ENCODE measurements at regions not wholly inside any gene's neighbourhood (a gene's known extent, or its start where the extent isn't known, plus 50 kb on each side); places are given as distances from the start of the nearest gene placed in this dataset.

DNA sequence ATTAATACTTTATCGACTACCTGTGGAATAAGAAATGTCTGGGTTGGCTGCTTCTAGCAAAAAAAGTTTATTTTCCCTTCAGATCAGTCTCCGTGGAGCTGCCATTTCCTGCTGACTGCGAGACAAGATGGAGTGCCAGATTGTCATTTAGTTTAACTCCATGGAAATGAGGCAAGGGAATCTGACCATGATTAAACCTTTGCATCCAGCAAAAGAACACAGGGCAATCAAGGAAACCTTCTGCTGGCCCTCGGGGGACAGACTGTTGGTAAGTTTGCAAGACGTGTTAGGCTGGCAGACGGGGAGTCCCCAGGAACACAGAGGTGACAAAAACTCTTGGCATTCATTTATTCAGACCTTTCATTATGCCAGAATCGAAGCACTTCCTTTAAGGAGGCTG, 52.2 kb upstream of the SPACA1 start:
- no peak overlapping the region for H3K27ac Mint-ChIP-seq

DNA sequence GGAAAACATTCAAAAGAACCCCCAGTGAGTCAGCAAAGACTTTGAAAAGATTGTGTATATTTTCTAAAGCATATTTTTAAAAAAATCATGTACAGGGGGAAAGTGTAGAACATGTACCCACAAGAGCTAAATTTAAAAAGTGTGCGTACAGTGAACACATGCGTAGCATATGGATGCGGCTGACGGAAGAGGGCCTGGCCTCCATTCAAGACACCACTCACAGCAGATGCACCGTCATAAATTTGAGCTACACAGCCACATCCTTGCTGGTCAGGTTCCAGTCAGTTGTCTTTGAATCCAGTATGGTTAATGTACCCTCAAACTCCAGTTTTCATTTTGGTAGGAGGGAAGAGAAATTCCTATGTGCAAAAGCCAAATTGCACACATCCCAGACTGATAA, 54.3 kb upstream of the SPACA1 start:
- no peak overlapping the region for H3K27ac Mint-ChIP-seq
- H3K4me3 Mint-ChIP-seq = no peak overlapping the region
- no peaks in the 10 kb centered on the region for H3K36me3 Mint-ChIP-seq
- H3K9me3 Mint-ChIP-seq = no peaks in the 10 kb centered on the region
- no peaks in the 10 kb centered on the region for H3K4me1 Mint-ChIP-seq
- DNase-seq = no peak
- peaks cover 5% of the 10 kb centered on the region for H3K27me3 Mint-ChIP-seq

More for the DNA sequence above, 52.2 kb upstream of the SPACA1 start:
- Mint-ChIP-seq H3K36me3 (no peaks in the 10 kb centered on the region), H3K27me3 (peaks cover 5% of the 10 kb centered on the region), H3K4me1 (no peaks in the 10 kb centered on the region), H3K4me3 (no peak overlapping the region), H3K9me3 (no peaks in the 10 kb centered on the region)
- no peak for DNase-seq

DNA sequence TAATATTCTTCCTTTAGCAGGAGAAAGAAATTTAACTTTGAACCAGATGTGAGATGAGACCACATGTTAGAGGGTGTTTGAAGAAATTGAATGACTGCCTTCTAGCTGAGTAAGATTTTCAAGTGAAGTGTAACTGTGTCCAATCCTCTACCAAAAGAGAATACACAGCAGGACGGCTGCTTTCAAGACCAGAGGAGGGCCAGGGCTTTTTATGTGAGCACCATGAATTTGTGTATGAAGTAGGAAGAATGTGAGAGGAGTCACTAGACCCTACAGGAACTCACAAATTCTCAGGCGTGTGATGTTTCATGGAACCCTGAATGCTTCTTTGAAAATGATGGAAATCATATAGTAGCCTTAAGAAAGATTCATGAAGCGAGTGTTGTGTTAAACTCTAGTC, 56.8 kb upstream of the SPACA1 start:
- no peaks in the 10 kb centered on the region for H3K9me3 Mint-ChIP-seq
- H3K27ac Mint-ChIP-seq = no peak overlapping the region

DNA sequence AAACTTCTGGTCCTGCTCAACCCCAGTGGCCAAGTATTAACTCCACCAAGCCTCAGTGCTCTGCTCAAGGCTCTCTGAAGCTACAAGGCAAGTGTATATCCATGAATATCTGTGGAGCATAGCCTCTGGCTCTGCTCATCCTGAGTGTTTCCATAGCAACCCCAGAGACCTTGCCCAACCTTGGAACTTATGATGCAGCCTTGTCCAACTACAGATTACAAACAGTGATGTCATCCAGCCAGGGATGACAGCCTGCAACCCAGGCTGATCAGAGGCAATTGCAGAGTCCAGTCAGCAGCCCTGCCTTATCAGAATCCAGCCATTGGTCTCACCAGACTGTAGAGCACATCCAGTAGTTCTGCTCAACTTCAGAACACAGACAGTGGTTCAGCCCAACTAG, 65.5 kb upstream of the SPACA1 start:
- Mint-ChIP-seq H3K36me3 (no peaks in the 10 kb centered on the region), H3K9me3 (no peaks in the 10 kb centered on the region), H3K4me1 (no peaks in the 10 kb centered on the region), H3K4me3 (no peak overlapping the region), H3K27me3 (peaks cover 14% of the 10 kb centered on the region), H3K27ac (no peak overlapping the region)
- no peak for DNase-seq

More for the DNA sequence above, 56.8 kb upstream of the SPACA1 start:
- no peak for DNase-seq
- Mint-ChIP-seq H3K36me3 (no peaks in the 10 kb centered on the region), H3K4me3 (no peak overlapping the region), H3K27me3 (no peaks in the 10 kb centered on the region), H3K4me1 (no peaks in the 10 kb centered on the region)

DNA sequence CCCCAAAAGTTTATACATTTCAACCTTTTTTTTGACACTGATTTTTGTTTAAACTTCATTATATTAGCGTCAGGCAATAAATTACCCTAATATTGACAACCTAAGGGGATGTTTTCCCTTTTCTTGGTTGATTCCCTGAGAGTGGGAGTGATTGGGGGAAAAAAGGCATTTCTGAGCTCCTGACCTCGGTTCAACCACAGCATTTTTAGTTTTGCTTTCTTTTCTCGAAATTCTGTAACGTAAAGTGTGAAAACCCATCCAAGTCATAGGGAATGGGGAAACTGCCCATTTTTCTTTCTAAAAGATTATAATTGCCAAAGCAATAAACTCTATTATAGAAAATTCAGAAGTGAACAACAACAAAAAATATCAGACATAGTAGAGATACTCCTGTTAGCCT, 67.9 kb upstream of the SPACA1 start:
- H3K27me3 Mint-ChIP-seq = peaks cover 10% of the 10 kb centered on the region
- DNase-seq = no peak
- H3K27ac Mint-ChIP-seq = no peak overlapping the region
- H3K36me3 Mint-ChIP-seq = no peaks in the 10 kb centered on the region
- H3K4me1 Mint-ChIP-seq = no peaks in the 10 kb centered on the region
- H3K4me3 Mint-ChIP-seq = no peak overlapping the region
- H3K9me3 Mint-ChIP-seq = no peaks in the 10 kb centered on the region

DNA sequence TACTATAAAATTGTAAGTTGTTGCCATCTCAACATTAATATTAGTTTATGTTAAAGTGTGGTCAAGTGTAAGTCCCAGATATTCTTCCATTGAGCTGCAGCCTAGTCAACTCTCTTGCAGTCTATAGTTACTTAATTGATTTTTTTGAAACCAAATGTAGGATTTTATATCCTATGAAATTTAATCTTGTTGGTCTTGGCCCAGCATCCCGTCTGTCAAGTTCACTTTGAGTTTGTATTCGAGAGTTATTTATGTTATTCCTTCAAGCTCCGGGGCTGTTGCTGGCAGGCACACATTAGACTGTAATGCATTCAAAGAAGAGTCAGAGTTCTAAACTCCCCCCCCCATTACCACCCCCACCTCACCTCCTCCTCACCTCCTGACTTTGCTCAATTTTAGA, 71.0 kb upstream of the SPACA1 start:
- Mint-ChIP-seq H3K27me3 (peaks cover 7% of the 10 kb centered on the region), H3K4me3 (no peak overlapping the region), H3K9me3 (no peaks in the 10 kb centered on the region), H3K27ac (no peak overlapping the region), H3K4me1 (no peaks in the 10 kb centered on the region), H3K36me3 (no peaks in the 10 kb centered on the region)
- DNase-seq = no peak

DNA sequence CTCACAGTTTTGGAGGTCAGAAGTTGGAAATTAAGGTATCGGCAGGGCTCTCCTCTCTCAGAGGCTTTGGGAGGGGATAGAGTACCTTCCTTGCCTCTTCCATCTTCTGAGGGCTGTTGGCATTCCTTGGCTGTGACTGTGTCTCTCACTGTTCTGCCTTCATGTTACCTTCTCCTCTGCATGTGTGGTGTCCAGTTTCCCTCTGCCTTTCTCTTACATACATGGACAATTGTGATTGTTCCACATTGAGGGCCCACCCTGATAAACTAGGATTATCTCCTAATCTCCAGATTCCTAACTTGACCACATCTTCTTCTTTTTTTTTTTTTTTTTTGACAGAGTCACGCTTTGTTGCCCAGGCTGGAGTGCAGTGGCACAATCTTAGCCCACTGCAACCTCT, 72.1 kb upstream of the SPACA1 start:
- H3K36me3 Mint-ChIP-seq = no peaks in the 10 kb centered on the region

DNA sequence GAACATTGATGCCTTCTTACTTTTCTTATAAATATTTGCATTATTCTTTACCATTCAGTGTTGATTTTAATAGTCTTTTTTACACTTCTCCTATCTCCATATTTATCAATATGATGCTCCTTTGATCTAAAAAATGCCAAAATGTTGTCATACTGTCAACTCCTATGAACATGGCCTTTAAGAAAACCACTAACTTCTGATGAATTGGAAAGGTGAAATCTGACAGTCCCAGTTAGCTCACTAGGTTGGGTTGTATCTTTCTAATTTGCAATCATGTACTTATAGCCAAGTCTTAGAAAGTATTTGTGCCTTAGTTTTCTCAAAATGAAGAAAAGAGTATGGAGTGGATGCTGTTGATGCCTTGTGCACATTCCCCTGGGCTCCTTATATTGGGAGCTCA, 75.4 kb upstream of the SPACA1 start:
- no peak for DNase-seq
- no peaks in the 10 kb centered on the region for H3K4me1 Mint-ChIP-seq
- H3K27me3 Mint-ChIP-seq = peaks cover 2% of the 10 kb centered on the region
- no peak overlapping the region for H3K4me3 Mint-ChIP-seq
- H3K9me3 Mint-ChIP-seq = no peaks in the 10 kb centered on the region
- H3K36me3 Mint-ChIP-seq = no peaks in the 10 kb centered on the region
- no peak overlapping the region for H3K27ac Mint-ChIP-seq

More for the DNA sequence above, 72.1 kb upstream of the SPACA1 start:
- no peaks in the 10 kb centered on the region for H3K4me1 Mint-ChIP-seq
- H3K27ac Mint-ChIP-seq = no peak overlapping the region
- no peak overlapping the region for H3K4me3 Mint-ChIP-seq
- H3K9me3 Mint-ChIP-seq = no peaks in the 10 kb centered on the region
- DNase-seq = no peak
- H3K27me3 Mint-ChIP-seq = peaks cover 7% of the 10 kb centered on the region

DNA sequence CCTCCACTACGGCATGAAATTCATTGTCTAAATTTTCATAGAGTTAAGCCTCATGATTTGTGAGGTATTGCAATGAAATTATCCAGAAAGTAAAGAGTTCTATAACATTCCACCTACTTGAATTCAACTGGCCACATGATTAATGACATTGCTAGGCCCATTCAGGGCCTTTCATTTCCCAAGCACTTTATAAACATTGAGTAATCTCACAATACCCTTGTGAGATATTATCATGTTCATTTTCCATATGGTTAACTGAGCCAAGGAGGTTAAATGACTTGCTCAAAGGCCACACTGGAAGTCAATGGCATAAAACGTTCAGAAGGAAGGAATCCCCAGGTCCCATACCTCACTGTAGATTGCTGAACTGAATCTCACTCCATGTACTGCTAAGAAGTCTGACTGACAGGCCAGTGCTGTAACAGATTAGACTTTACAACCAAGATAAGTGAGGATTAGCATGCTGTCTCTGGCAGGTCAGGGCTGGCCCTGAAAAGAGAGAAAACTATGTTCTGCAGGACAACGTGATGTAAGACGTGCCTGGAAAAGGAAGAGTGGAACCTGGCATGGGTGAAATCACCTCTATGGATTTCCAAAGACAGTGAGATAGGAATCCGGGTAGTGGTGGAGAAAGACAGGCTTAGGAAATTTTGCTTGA, 75.9 kb upstream of the SPACA1 start:
- Mint-ChIP-seq H3K36me3 (no peaks in the 10 kb centered on the region), H3K9me3 (no peaks in the 10 kb centered on the region), H3K4me1 (no peaks in the 10 kb centered on the region), H3K27me3 (no peaks in the 10 kb centered on the region), H3K4me3 (no peak overlapping the region), H3K27ac (no peak overlapping the region)
- DNase-seq = no peak

DNA sequence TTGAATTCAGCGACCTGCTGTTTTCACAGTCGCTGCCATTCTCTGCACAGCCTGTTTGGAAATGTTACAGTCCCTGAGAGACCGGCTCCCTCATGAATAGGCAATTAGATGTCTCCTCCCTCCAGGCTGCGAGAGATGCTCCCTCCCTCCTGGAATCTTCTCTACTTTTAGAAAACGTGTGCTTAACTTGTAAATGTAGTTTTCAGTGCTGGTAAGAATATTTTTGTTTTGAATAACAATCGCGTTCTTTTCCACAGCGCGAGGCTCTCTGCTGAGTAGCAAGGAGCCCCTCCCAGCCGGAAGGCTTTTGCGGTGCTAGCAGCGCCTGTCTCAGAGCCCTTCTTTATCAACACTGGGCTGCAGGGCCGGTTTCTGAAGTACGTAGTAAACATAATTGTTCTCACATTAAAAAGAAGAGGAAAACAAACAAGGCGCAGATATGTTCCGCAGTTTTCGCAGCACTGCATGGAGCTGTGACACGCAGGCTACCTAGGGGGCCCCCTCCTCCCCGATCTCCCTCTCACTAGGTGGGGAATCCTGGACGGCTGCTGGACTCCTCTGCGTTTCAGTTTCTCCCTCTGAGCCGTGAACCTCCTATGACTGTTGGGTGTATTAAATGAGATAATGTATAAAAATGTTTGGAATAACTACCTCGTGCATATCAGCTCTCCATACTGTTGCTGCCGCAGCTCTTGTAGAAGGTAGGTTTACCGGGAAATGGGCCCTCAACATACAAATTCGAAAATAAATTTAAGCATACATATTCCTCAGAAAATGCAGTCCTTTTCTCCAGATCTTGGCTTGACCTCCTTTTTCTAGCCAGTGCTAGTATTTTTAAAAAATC, 79.0 kb upstream of the SPACA1 start:
- Mint-ChIP-seq H3K27me3 (peaks cover 13% of the 10 kb centered on the region), H3K36me3 (no peaks in the 10 kb centered on the region), H3K4me3 (no peak overlapping the region), H3K9me3 (no peaks in the 10 kb centered on the region), H3K27ac (no peak overlapping the region), H3K4me1 (no peaks in the 10 kb centered on the region)
- peak; percentile 3 for DNase-seq

DNA sequence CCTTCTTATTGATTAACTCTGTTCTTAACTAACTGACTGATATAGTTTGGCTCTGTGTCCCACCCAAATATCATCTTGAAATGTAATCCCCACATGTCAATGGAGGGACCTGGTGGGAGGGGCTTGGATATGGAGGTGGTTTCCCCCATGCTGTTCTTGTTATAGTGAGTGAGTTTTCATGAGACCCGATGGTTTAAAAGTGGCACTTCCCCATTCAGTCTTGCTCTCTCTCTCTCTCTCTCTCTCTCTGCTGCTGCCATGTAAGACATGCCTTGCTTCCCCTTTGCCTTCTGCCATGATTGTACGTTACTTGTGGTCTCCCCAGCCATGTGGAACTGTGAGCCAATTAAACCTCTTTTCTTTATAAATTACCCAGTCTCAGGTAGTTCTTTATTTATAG, 81.8 kb upstream of the SPACA1 start:
- no peak overlapping the region for H3K27ac Mint-ChIP-seq
- H3K4me1 Mint-ChIP-seq = no peaks in the 10 kb centered on the region
- no peak overlapping the region for H3K4me3 Mint-ChIP-seq
- H3K36me3 Mint-ChIP-seq = peaks cover 1% of the 10 kb centered on the region
- H3K27me3 Mint-ChIP-seq = peaks cover 19% of the 10 kb centered on the region
- DNase-seq = no peak
- no peaks in the 10 kb centered on the region for H3K9me3 Mint-ChIP-seq

DNA sequence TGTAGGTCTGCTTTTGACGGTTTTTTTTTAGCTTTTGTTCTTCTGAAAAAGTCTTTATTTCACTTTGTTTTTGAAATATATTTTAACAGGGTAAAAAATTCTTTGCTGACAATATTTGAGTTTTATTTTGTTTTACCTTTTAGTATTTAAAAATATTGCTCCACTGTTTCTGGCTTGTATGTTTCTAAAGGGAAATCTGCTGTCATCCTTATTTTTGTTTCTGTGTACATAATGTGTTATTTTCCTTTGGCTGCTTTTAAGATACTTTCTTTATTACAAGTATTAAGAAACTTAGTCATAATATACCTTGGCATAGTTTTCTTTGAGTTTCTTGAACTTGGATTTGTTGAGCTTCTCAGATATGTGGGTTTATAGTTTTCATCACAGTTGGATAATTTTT, 88.6 kb upstream of the SPACA1 start:
- Mint-ChIP-seq H3K4me3 (no peak overlapping the region), H3K9me3 (peaks cover 2% of the 10 kb centered on the region), H3K36me3 (peaks cover 1% of the 10 kb centered on the region), H3K4me1 (no peaks in the 10 kb centered on the region), H3K27me3 (peaks cover 15% of the 10 kb centered on the region), H3K27ac (no peak overlapping the region)
- DNase-seq = no peak

DNA sequence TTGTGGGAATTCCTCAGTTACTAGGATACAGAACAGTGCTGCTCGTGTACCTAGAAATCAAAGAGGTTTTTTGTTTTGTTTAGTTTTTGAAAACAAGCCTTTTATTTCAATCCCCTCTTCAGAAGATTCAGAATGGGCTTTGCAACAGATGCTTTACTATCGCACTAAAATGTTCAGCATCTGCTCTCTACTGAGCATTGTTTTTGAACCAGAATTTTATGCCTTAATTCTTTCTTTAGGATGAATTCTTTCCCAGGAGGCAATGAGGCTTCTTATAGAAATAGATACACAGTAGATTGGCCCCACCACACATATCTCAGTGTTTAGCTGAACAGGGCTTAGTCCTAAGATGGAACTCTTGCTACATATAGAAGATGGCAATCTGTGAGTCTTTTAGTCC, 95.9 kb upstream of the SPACA1 start:
- Mint-ChIP-seq H3K27me3 (no peaks in the 10 kb centered on the region), H3K4me3 (no peak overlapping the region), H3K4me1 (no peaks in the 10 kb centered on the region), H3K36me3 (no peaks in the 10 kb centered on the region), H3K27ac (no peak overlapping the region), H3K9me3 (no peaks in the 10 kb centered on the region)
- DNase-seq = no peak

DNA sequence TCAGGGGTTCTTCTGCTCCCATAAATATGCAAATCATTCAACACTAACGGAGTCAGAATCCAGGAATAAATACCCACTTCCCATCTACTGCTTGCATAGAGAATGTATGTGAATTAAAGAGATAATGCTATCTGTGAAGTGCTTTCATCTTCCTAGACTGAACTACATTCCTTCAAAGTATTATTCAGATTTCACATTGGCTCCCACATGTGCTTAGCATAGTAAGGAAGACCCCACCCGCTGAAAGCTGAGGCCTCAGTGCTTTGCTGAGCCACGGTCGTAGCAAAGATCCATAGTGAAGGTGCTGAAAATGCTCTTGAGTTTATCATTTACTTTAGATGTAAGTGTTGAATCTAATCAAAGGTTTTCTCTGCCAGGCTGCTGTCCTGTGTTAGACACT, 97.0 kb upstream of the SPACA1 start:
- H3K27me3 Mint-ChIP-seq = no peaks in the 10 kb centered on the region
- H3K4me3 Mint-ChIP-seq = no peak overlapping the region
- no peaks in the 10 kb centered on the region for H3K36me3 Mint-ChIP-seq
- no peaks in the 10 kb centered on the region for H3K9me3 Mint-ChIP-seq
- H3K4me1 Mint-ChIP-seq = no peaks in the 10 kb centered on the region
- no peak overlapping the region for H3K27ac Mint-ChIP-seq
- no peak for DNase-seq

DNA sequence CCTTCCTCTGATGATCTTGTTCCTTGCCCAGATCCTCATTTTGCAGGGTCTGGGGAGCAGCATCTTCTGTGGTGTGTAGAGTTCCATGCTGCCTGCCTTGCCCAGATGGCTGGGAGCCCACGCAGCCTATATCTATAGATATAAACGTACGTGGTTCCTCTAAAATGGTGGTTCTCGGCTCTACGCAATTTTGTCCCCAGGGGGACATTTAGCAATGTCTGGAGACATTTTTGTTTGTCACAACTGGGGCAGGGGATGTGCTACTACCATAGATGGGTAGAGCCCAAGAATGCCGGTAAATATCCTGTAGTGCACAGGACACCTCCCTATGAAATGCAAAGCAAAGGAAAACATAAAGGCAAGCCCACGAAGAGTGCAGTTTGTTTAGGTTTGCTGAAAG, 98.4 kb upstream of the SPACA1 start:
- no peak for DNase-seq
- no peak overlapping the region for H3K27ac Mint-ChIP-seq
- H3K27me3 Mint-ChIP-seq = no peaks in the 10 kb centered on the region
- no peak overlapping the region for H3K4me3 Mint-ChIP-seq
- no peaks in the 10 kb centered on the region for H3K36me3 Mint-ChIP-seq
- no peaks in the 10 kb centered on the region for H3K9me3 Mint-ChIP-seq
- H3K4me1 Mint-ChIP-seq = no peaks in the 10 kb centered on the region

DNA sequence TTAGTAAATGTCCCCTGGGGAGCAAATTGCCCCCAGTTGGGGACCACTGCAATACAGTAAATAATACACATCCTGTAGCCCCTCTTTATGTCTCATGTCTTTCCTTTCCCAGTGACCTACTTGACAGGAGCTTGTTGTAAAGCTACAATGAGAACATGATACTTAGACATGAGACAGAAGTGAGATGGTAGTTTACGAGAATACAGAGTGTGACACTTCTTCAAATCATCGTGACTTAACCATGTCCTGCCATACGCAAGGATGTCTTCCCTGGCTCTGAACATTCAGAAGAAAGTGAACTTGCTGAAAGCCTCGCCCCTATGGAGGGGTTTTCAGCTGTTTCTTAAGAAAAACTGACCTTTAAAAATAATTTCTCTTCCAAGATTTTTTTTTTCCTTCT, 101.0 kb upstream of the SPACA1 start:
- Mint-ChIP-seq H3K36me3 (no peaks in the 10 kb centered on the region), H3K9me3 (no peaks in the 10 kb centered on the region), H3K27me3 (peaks cover 3% of the 10 kb centered on the region), H3K4me3 (no peak overlapping the region), H3K27ac (no peak overlapping the region), H3K4me1 (no peaks in the 10 kb centered on the region)
- DNase-seq = no peak
